ENCODE measurements at regions not wholly inside any gene's neighbourhood (a gene's known extent, or its start where the extent isn't known, plus 50 kb on each side); places are given as distances from the start of the nearest gene placed in this dataset.

DNA sequence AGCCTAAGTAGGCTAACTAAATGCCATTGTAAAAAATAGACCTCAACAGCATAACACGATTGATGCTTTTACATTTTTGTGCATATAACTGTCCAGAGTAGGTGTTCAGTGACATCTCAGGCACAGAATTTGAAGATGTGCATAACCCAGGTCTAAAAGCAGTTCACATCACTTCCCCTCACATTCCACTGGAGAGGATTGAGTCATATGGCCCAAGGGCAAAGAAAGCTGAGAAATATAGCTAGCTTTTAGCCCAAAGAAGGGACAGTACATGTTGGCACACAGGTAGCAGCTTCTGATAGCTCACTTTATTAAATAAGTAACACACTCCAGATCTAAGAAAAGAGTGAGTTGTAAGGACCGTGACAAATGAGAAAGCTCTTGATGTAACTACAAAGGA lies 2259.5 kb upstream of the WWC1 start:
- TF ChIP-seq, protein P1, sequence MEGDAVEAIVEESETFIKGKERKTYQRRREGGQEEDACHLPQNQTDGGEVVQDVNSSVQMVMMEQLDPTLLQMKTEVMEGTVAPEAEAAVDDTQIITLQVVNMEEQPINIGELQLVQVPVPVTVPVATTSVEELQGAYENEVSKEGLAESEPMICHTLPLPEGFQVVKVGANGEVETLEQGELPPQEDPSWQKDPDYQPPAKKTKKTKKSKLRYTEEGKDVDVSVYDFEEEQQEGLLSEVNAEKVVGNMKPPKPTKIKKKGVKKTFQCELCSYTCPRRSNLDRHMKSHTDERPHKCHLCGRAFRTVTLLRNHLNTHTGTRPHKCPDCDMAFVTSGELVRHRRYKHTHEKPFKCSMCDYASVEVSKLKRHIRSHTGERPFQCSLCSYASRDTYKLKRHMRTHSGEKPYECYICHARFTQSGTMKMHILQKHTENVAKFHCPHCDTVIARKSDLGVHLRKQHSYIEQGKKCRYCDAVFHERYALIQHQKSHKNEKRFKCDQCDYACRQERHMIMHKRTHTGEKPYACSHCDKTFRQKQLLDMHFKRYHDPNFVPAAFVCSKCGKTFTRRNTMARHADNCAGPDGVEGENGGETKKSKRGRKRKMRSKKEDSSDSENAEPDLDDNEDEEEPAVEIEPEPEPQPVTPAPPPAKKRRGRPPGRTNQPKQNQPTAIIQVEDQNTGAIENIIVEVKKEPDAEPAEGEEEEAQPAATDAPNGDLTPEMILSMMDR (IDR thresholded peaks at IDR 0.05), result no peak
- TF ChIP-seq POLR2A (IDR thresholded peaks at IDR 0.05), result no peak

Data from thyroid gland (tissue), 4 donors.